GM21515 (cell line): ENCODE measurements at regions not wholly inside any gene's neighbourhood (a gene's known extent, or its start where the extent isn't known, plus 50 kb on each side); places are given as distances from the start of the nearest gene placed in this dataset.

Experiments used
- ATAC-seq: cut with Tn5 transposase; IDR thresholded peaks from one replicate; pipeline ENCODE4 v1.9.1; 2021; ENCODE audit not compliant: unreplicated experiment

DNA sequence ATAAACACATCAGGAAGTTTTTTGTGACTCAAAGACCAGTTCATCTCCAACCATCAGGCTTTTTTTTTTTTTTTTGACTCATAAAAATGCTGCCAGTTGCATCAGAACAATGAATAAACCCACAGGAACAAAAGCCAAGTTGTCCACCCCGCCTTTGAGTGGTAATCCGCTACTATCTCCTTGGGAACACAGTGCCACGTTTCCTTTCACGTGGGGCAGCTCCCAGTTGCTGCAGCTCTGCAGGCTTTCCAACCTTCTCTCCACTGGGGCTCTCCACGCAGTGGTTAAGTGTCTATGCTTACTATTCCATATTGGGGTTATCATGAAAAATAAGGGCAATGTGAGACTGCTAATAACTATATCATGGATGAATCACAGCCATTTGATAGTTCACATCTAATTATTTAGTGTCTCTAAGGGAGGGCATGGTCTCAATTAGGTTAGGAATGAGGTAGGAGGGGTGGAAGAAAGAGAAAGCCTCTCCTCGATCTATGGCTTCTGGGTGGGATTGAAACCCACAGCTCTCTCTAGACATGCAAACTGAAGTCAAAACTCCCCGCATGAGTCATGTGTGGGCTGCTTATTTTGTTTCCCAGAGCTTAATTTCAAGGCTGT lies 55.8 kb upstream of the ACTBL2 start:
- no peak for ATAC-seq

DNA sequence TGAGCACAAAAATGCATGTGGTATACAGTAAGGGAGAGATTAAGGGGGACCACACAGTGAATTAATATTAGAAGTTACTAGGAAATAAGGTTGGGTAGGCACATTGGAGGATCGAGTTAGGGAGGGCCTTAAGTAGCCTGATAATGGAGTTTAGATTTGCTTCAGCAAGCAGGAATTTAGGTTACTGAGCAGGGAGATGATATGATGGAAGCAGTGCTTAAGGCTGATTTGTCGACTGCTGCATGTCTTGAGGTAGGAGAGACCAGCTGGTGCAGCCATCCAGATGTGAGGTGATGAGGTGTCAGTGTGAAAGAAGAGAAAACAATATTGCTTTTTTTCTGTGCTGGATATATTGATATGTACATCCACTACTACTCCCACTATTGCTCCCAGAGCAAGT lies 55.2 kb upstream of the ACTBL2 start:
- no peak for ATAC-seq

DNA sequence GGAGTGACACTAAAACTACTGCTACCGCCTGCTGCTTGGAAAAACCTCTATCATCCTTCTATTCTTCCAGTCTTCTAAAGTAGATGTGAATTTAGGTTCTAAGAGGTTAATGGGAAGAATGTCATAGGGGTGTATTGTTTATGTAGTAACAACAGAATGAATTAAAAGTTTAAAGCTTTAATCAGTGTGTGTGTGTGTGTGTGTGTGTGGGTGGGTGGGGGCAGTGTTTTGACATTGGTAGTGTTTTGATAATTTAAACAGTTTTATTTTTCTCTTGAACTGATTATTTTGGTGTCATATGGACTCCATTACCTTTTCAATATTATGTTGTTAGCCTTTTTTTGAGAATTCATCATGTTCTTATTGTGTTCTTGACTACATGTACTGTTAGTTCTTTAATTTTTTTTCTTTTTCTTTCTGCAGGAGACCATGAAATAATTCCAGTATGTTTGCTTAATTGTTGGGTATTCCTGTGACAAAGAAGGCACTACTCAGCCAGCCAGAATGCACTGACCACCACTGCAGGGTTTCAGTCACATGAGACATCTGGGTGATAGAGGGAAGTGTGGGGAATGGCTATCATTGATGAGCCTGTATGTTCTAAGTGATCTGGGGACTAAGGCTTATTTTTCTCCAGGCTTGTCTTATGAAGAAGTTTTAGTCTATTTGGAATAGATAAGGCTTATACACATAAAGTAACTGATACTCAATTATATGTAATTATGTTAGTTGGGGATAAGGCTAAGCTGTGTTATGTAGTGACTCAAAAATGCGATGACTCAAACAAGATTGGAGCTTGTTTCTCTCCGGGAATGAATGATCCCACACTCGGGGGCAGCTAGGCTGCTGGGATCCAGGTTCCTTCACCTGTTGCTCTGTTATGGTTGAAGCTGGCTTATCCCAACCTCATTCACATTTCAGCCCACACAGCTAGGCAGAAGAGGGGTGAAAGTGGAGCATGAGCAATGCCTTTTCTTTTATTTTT lies 50.2 kb upstream of the ACTBL2 start:
- ATAC-seq = no peak
